HFF-Myc (cell line): ENCODE measurements at regions not wholly inside any gene's neighbourhood (a gene's known extent, or its start where the extent isn't known, plus 50 kb on each side); places are given as distances from the start of the nearest gene placed in this dataset.

Experiments used
- DNase-seq: peaks from one replicate; pipeline ENCODE4 v3.0.0-alpha.2; 2011; ENCODE audit warnings: low read depth; ENCODE audit errors: extremely low read depth
- H3K4me3 ChIP-seq: replicated peaks from 2 replicates; pipeline ENCODE4 v1.5.1; 2011; ENCODE audit warnings: low read depth, mild to moderate bottlenecking, control low read depth, low read length
- CTCF ChIP-seq: IDR thresholded peaks from 2 replicates; pipeline ENCODE4 v1.5.1; 2012; ENCODE audit warnings: mild to moderate bottlenecking, low read depth, low read length, control low read depth; ENCODE audit errors: missing control alignments

DNA sequence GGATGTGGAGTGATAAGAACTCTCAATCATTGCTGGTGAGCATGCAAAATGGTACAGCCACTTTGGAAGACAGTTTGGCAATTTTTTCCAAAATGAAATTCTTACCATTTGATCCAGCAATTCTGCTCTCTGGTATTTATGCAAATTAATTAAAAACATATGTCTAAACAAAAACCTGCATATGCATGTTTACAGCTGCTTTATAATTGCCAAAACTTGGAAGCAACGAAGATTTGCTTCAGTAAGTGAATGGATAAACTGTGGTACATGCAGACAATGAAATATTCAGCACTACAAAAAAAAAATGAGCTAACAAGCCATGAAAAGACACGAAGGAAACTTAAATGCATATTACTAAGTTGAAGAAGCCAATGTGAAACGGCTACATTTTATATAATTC is 55.5 kb upstream of the SMLR1 start:
- DNase-seq = no peak
- H3K4me3 ChIP-seq = no peak overlapping the region
- no peak for TF ChIP-seq CTCF

DNA sequence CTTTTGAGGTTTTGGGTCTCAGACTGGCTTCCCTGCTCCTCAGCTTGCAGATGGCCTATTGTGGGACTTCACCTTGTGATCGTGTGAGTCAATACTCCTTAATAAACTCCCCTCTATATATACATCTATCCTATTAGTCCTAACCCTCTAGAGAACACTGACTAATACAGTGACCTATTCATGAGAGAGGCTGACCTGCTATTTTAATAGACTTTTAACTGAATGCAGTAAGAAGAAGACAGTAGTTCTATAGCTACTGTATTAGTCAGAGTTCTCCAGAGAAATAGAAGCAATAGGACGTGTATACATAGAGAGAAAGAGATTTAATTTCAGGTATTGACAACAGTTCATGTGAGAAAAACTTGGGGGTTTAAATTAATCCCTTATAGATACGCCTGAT is 53.3 kb upstream of the SMLR1 start:
- TF ChIP-seq CTCF = no peak
- no peak for DNase-seq
- H3K4me3 ChIP-seq = no peak overlapping the region

- no peak for DNase-seq
- TF ChIP-seq CTCF = no peak
- no peak overlapping the region for H3K4me3 ChIP-seq
These were observed 51.7 kb upstream of the SMLR1 start for GRCh38 chr6:130775411-130776012.

DNA sequence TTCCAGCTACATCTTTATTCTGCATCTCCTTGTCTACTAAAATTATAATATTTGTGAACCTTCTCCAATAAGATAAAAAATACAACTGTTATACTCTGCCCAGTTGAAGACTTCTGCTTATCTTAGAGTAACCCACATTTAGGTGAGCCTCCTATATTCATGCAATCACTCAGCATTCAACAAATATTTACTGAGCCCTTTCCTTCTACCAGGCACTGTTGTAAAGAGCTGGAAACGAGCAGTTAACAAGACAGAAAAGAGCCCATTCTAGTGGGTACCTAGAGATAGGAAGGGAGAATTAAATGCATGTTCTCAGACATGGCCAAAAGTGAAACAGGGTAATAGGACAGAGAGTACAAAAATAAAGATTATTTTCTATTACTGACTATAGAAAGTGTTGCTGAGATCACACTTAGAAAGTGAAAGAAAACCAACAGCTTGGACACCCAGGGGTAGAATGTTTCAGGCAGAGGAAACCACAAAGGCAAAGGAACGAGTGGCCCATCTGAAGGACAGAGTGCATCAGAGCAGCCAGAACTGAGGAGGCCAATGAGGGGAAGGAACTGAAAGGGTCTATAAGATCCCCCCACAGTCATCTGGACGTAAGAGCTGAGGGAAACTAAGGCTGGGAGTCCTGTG is 50.8 kb upstream of the SMLR1 start:
- H3K4me3 ChIP-seq = no peak overlapping the region
- TF ChIP-seq CTCF = no peak
- no peak for DNase-seq
